Esophagus squamous epithelium (tissue), 5 donors: ENCODE measurements at regions not wholly inside any gene's neighbourhood (a gene's known extent, or its start where the extent isn't known, plus 50 kb on each side); places are given as distances from the start of the nearest gene placed in this dataset.

ENCODE experiments used
- DNase-seq: peaks from one replicate; lab custom pipeline; 2025; lab: John Stamatoyannopoulos, UW
- H3K27ac ChIP-seq, 4 donors: fragments of 200-600 bp; sonication (generic); one replicate each; pipeline ENCODE4 v1.5.1; 2016 to 2019; ENCODE audit warnings: mild to moderate bottlenecking in 1 of 4
- H3K27me3 ChIP-seq, 4 donors: fragments of 200-600 bp; sonication (generic); 1 replicate in 3 of 4; 2 replicates in 1 of 4; pipeline versions ENCODE4 v1.5.1 to v1.6.0; 2017 to 2021; ENCODE audit warnings: antibody characterized with exemption in 1 of 4
- H3K36me3 ChIP-seq, 3 donors: fragments of 200-600 bp; sonication (generic); one replicate each; pipeline ENCODE4 v1.5.1; 2016 to 2019
- H3K4me1 ChIP-seq, 3 donors: fragments of 200-600 bp; sonication (generic); one replicate each; pipeline ENCODE4 v1.5.1; 2017 to 2019
- H3K4me3 ChIP-seq, 4 donors: fragments of 200-600 bp; sonication (generic); 1 replicate in 3 of 4; 2 replicates in 1 of 4; pipeline ENCODE4 v1.5.1; 2016 to 2019; ENCODE audit warnings: mild to moderate bottlenecking in 2 of 4, moderate library complexity in 1 of 4
- H3K9me3 ChIP-seq, 3 donors: fragments of 200-600 bp; sonication (generic); one replicate each; pipeline ENCODE4 v1.5.1; 2016 to 2019
- POLR2A ChIP-seq, 4 donors: fragments of 450-650 bp; IDR thresholded peaks; one replicate each; pipeline ENCODE4 v1.6.1; 2017; ENCODE audit warnings: antibody characterized with exemption in 4 of 4, mild to moderate bottlenecking in 4 of 4, moderate library complexity in 3 of 4
- WGBS, 2 donors: methylation state at CpG; one replicate each; pipeline ENCODE4 v1.1.5; 2018; 5-methylcytosine and 5-hydroxymethylcytosine counted together
- intact Hi-C: fragments of 100-400 bp; cut with DNase I; formaldehyde crosslinking; loops from one replicate; pipeline ENCODE4 v1.15.0; 2022
- TF ChIP-seq, protein P1 (sequence below), 6 experiments: fragments of 450-650 bp in 4 of 6; fragments of 200-600 bp in 2 of 6; sonication (generic) in 2 of 6; IDR thresholded peaks; one replicate each; pipeline ENCODE4 v1.5.1; 2016 to 2019; ENCODE audit warnings: antibody characterized with exemption in 6 of 6, mild to moderate bottlenecking in 4 of 6, moderate library complexity in 4 of 6
- donor health status: DM: yes; HTN: yes; CAD: no.

DNA sequence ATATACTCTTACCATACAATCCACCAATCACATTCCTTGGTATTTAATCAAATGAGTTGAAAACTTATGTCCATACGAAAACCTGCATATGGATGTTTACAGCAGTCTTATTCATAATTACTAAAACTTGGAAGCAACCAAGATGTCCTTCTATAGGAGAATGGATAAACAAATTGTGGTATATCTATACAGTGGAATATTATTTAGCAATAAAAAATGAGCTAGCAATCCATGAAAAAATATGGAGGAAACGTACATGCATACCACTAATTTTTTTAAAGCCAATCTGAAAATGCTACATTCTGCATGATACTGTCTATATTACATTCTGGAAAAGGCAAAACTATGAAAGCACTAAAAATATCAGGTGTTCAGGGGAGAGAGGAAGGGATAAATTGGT is 73.9 kb upstream of the LPP start:
- intact Hi-C loops: no loop called here

DNA sequence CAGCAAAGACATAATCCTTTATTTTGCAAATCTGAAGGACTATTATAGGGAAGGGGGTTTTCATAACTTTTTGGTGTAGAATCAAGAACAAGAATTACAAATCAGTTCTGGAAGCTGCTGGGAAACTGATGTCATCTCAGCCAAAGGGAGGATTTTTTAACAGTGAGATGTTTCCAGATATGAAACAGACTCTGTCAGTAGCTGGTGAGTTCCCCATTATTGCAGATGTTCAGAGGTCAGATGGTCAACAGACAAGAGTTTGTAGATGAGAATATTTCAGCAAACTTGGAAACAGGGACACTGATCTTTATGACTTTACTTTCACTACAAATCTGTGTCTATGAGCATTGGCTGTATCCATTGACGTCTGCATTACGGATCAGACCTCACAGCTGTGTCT is 71.9 kb upstream of the LPP start:
- TF ChIP-seq, protein P1, sequence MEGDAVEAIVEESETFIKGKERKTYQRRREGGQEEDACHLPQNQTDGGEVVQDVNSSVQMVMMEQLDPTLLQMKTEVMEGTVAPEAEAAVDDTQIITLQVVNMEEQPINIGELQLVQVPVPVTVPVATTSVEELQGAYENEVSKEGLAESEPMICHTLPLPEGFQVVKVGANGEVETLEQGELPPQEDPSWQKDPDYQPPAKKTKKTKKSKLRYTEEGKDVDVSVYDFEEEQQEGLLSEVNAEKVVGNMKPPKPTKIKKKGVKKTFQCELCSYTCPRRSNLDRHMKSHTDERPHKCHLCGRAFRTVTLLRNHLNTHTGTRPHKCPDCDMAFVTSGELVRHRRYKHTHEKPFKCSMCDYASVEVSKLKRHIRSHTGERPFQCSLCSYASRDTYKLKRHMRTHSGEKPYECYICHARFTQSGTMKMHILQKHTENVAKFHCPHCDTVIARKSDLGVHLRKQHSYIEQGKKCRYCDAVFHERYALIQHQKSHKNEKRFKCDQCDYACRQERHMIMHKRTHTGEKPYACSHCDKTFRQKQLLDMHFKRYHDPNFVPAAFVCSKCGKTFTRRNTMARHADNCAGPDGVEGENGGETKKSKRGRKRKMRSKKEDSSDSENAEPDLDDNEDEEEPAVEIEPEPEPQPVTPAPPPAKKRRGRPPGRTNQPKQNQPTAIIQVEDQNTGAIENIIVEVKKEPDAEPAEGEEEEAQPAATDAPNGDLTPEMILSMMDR (IDR thresholded peaks at IDR 0.05): no peak
- Histone ChIP-seq H3K36me3 (no peaks in the 10 kb centered on the region), H3K27me3 (no peaks in the 10 kb centered on the region), H3K27ac (peak overlapping the region in 2 of 4 donors; percentile 31 to 45), H3K4me3 (no peak overlapping the region), H3K9me3 (no peaks in the 10 kb centered on the region), H3K4me1 (no peaks in the 10 kb centered on the region)
- DNase-seq: no peak
- 37 to 73% methylated on average over 2 of the region's 2 CpGs for WGBS, 2 donors
- intact Hi-C loops: no loop called here

More for the DNA sequence above, 73.9 kb upstream of the LPP start:
- no peak for DNase-seq
- 86 to 95% methylated on average over 2 of the region's 2 CpGs for WGBS, 2 donors
- H3K9me3 ChIP-seq: no peaks in the 10 kb centered on the region
- no peak for TF ChIP-seq POLR2A (IDR thresholded peaks at IDR 0.05)
- TF ChIP-seq, protein P1 (IDR thresholded peaks at IDR 0.05): no peak
- peaks cover 0 to 12% (median 0%) of the 10 kb centered on the region in 3 donors for H3K4me1 ChIP-seq
- H3K27ac ChIP-seq: no peak overlapping the region
- no peaks in the 10 kb centered on the region for H3K36me3 ChIP-seq
- no peak overlapping the region for H3K4me3 ChIP-seq
- no peaks in the 10 kb centered on the region for H3K27me3 ChIP-seq

DNA sequence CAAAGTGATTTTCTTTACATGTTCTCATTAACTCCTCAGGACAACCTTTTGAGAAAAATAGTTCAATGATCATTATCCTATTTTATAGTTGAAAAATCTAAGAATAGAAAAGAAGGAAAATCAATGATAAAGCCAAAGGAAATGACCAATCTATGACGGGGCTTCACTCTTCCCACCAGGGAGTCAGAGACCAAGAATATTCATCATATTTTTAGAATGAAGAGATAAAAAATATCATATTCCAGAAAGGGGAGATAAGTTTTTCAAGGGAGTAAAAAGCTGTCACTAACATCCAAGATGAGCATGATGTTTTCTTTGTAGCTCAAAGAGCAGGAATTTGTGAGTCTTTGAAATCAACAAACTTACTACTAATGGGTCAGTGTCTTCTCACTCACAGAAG is 71.5 kb upstream of the LPP start:
- Histone ChIP-seq H3K27me3 (no peaks in the 10 kb centered on the region), H3K9me3 (no peaks in the 10 kb centered on the region), H3K36me3 (no peaks in the 10 kb centered on the region), H3K27ac (no peak overlapping the region), H3K4me3 (no peak overlapping the region), H3K4me1 (no peaks in the 10 kb centered on the region)
- TF ChIP-seq, protein P1 (IDR thresholded peaks at IDR 0.05): no peak
- TF ChIP-seq POLR2A (IDR thresholded peaks at IDR 0.05): no peak
- DNase-seq: no peak
- 81 to 91% methylated on average over 1 of the region's 1 CpG for WGBS, 2 donors
- intact Hi-C loops: no loop called here

DNA sequence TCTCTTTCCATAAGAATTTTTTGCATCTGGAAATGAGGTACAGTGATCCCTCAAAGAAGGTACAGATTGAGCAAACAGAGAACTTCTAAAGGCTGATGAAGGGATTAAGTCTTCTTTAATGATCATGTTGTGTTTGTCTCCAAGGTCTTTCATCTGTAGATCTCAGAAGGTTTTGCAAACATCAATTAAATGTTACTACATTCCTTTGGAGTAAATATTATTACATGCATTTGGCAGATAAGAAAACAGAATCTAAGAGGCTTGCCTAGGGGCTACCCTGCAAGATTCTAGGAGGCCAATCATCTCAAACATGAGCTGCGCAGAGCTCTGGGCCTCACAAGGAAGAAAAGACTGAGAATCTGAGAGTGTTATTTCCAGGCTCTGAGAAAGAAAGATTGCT is 70.9 kb upstream of the LPP start:
- intact Hi-C loops: no loop called here
- 100% methylated on average over 1 of the region's 1 CpG for WGBS, 2 donors

DNA sequence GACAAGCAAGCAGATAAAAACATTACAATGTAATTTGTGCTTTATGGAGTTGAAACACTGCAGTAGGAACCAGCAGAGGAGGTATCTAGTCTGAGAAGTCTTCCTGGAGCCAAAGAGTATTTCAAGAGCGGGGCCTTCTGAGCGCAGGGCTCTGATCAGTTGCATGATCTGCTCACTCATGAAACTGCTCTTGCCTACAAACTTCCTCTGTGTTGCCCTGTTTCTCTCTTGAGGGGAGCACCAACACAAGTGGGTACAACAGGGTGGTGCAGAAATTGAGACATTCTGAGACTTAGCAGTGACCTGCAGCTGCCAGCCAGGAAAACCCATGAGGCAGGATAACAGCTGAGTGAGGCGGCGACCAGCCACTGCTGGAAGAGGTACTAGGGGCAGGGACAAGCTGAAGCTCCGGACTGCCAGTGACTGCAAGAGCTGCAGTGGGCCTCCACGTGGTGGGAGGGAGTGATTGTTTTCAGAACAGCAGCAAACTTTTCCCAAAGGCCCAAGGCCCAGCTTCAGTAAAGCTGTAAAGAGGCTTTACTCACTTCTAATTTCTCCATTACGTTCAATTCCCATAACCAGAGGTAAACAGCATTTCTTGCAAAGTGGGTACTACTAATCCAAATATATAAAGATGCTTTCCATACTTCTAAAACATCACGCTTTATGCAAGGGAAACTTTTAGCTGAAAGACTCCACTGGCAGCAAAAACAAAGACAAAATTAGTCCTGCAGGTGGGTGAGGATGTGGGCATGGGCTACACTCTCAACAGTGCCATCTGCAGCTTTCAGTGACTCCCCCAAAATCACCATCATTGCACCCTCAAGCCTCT is 69.0 kb upstream of the LPP start:
- TF ChIP-seq, protein P1 (IDR thresholded peaks at IDR 0.05): no peak
- no peak for TF ChIP-seq POLR2A (IDR thresholded peaks at IDR 0.05)
- Histone ChIP-seq H3K4me3 (no peak overlapping the region), H3K27me3 (no peaks in the 10 kb centered on the region), H3K9me3 (no peaks in the 10 kb centered on the region), H3K27ac (no peak overlapping the region), H3K36me3 (no peaks in the 10 kb centered on the region), H3K4me1 (no peaks in the 10 kb centered on the region)
- intact Hi-C loops: no loop called here
- no peak for DNase-seq
- 78 to 85% methylated on average over 6 to 8 of the region's 8 CpGs for WGBS, 2 donors

More for the DNA sequence above, 70.9 kb upstream of the LPP start:
- Histone ChIP-seq H3K36me3 (no peaks in the 10 kb centered on the region), H3K27me3 (no peaks in the 10 kb centered on the region), H3K9me3 (no peaks in the 10 kb centered on the region), H3K4me1 (no peaks in the 10 kb centered on the region), H3K27ac (no peak overlapping the region), H3K4me3 (no peak overlapping the region)
- DNase-seq: no peak
- TF ChIP-seq, protein P1 (IDR thresholded peaks at IDR 0.05): no peak
- no peak for TF ChIP-seq POLR2A (IDR thresholded peaks at IDR 0.05)
